ENCODE measurements at regions not wholly inside any gene's neighbourhood (a gene's known extent, or its start where the extent isn't known, plus 50 kb on each side); places are given as distances from the start of the nearest gene placed in this dataset.
"Not testable (repeated sequence)": the region's sequence is repeated elsewhere in the genome, so short reads cannot be mapped to it uniquely, and the experiment has no call there.

GRCh38 chr11:90675496-90675895 lies 452.6 kb upstream of the CHORDC1 start:
- not testable (repeated sequence) for H3K27me3 ChIP-seq (ENCODE audit: control insufficient read depth in 1 of 2, insufficient read depth in 2 of 2, low read length in 2 of 2); H3K36me3 ChIP-seq (ENCODE audit: control insufficient read depth in 1 of 2, insufficient read depth in 2 of 2, low read length in 2 of 2); H3K9ac ChIP-seq (ENCODE audit: low read depth in 1 of 2, low read length in 2 of 2); H3K4me3 ChIP-seq (ENCODE audit: low read depth in 1 of 2, low read length in 2 of 2); H3K9me3 ChIP-seq (ENCODE audit: control insufficient read depth in 1 of 2, low read length in 2 of 2); H3K27ac ChIP-seq (ENCODE audit: low read depth, low read length); H3K4me1 ChIP-seq (ENCODE audit: control insufficient read depth in 1 of 2, insufficient read depth in 2 of 2, low read length in 2 of 2)

DNA sequence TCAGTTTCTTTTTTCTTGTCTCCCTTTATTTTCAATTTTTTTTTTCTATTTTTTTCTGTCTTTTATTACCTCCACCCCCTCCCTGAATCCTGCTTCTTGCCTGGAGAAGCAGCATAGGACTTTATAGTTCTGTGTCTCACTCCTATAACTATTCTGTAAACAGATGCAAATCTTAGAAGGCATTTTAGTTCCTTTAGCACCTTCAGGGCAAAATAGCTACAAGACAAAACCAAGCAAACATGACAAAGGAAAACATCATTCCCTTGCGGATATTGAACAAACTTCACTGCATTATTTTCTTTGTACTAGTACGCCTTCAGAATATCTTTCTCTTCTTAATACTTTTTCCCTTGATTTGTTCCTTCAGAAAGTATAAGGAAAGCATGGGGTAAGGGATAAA lies 446.2 kb upstream of the CHORDC1 start:
- H3K4me1 ChIP-seq (ENCODE audit: control insufficient read depth in 1 of 2, insufficient read depth in 2 of 2, low read length in 2 of 2) = no peaks in the 10 kb centered on the region
- no peak overlapping the region for H3K9ac ChIP-seq (ENCODE audit: low read depth in 1 of 2, low read length in 2 of 2)
- peaks cover 0 to 4% of the 10 kb centered on the region in 2 donors for H3K9me3 ChIP-seq (ENCODE audit: control insufficient read depth in 1 of 2, low read length in 2 of 2)
- no peak overlapping the region for H3K4me3 ChIP-seq (ENCODE audit: low read depth in 1 of 2, low read length in 2 of 2)
- no peak overlapping the region for H3K27ac ChIP-seq (ENCODE audit: low read depth, low read length)
- H3K36me3 ChIP-seq (ENCODE audit: control insufficient read depth in 1 of 2, insufficient read depth in 2 of 2, low read length in 2 of 2) = no peaks in the 10 kb centered on the region
- no peaks in the 10 kb centered on the region for H3K27me3 ChIP-seq (ENCODE audit: control insufficient read depth in 1 of 2, insufficient read depth in 2 of 2, low read length in 2 of 2)

DNA sequence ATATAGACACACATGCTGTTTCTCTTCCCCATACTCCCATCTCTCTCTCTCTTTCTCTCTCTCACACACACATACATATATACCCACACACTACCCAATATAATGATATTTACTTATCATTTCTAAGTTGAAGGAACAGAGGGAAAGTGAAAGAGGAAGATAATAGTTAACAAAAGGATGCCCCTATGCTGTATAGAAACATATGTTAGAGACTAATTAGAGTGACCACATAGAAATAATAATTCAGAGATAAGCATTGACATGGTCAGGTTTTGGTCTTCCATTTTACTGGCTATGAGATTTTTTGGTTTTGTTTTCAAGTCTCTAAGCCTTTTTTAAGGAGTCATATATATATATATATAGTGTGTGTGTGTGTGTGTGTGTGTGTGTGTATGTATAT lies 445.7 kb upstream of the CHORDC1 start:
- no peaks in the 10 kb centered on the region for H3K4me1 ChIP-seq (ENCODE audit: control insufficient read depth in 1 of 2, insufficient read depth in 2 of 2, low read length in 2 of 2)
- H3K4me3 ChIP-seq (ENCODE audit: low read depth in 1 of 2, low read length in 2 of 2) = no peak overlapping the region
- H3K27me3 ChIP-seq (ENCODE audit: control insufficient read depth in 1 of 2, insufficient read depth in 2 of 2, low read length in 2 of 2) = no peaks in the 10 kb centered on the region
- peaks cover 0 to 4% of the 10 kb centered on the region in 2 donors for H3K9me3 ChIP-seq (ENCODE audit: control insufficient read depth in 1 of 2, low read length in 2 of 2)
- H3K27ac ChIP-seq (ENCODE audit: low read depth, low read length) = no peak overlapping the region
- no peak overlapping the region for H3K9ac ChIP-seq (ENCODE audit: low read depth in 1 of 2, low read length in 2 of 2)
- H3K36me3 ChIP-seq (ENCODE audit: control insufficient read depth in 1 of 2, insufficient read depth in 2 of 2, low read length in 2 of 2) = no peaks in the 10 kb centered on the region

GRCh38 chr11:90661233-90661632 lies 438.4 kb upstream of the CHORDC1 start:
- no peaks in the 10 kb centered on the region for H3K4me1 ChIP-seq (ENCODE audit: control insufficient read depth in 1 of 2, insufficient read depth in 2 of 2, low read length in 2 of 2)
- no peak overlapping the region for H3K27ac ChIP-seq (ENCODE audit: low read depth, low read length)
- H3K36me3 ChIP-seq (ENCODE audit: control insufficient read depth in 1 of 2, insufficient read depth in 2 of 2, low read length in 2 of 2) = no peaks in the 10 kb centered on the region
- no peaks in the 10 kb centered on the region for H3K9me3 ChIP-seq (ENCODE audit: control insufficient read depth in 1 of 2, low read length in 2 of 2)
- H3K27me3 ChIP-seq (ENCODE audit: control insufficient read depth in 1 of 2, insufficient read depth in 2 of 2, low read length in 2 of 2) = no peaks in the 10 kb centered on the region
- H3K4me3 ChIP-seq (ENCODE audit: low read depth in 1 of 2, low read length in 2 of 2) = no peak overlapping the region
- no peak overlapping the region for H3K9ac ChIP-seq (ENCODE audit: low read depth in 1 of 2, low read length in 2 of 2)

GRCh38 chr11:90656171-90656570 lies 433.3 kb upstream of the CHORDC1 start:
- Histone ChIP-seq H3K4me3 (ENCODE audit: low read depth in 1 of 2, low read length in 2 of 2) (no peak overlapping the region), H3K4me1 (ENCODE audit: control insufficient read depth in 1 of 2, insufficient read depth in 2 of 2, low read length in 2 of 2) (no peaks in the 10 kb centered on the region), H3K9me3 (ENCODE audit: control insufficient read depth in 1 of 2, low read length in 2 of 2) (no peaks in the 10 kb centered on the region), H3K36me3 (ENCODE audit: control insufficient read depth in 1 of 2, insufficient read depth in 2 of 2, low read length in 2 of 2) (no peaks in the 10 kb centered on the region), H3K9ac (ENCODE audit: low read depth in 1 of 2, low read length in 2 of 2) (no peak overlapping the region), H3K27ac (ENCODE audit: low read depth, low read length) (no peak overlapping the region), H3K27me3 (ENCODE audit: control insufficient read depth in 1 of 2, insufficient read depth in 2 of 2, low read length in 2 of 2) (no peaks in the 10 kb centered on the region)

GRCh38 chr11:90650153-90650552 lies 427.3 kb upstream of the CHORDC1 start:
- Histone ChIP-seq H3K4me1 (ENCODE audit: control insufficient read depth in 1 of 2, insufficient read depth in 2 of 2, low read length in 2 of 2) (no peaks in the 10 kb centered on the region), H3K9ac (ENCODE audit: low read depth in 1 of 2, low read length in 2 of 2) (no peak overlapping the region), H3K27ac (ENCODE audit: low read depth, low read length) (no peak overlapping the region), H3K4me3 (ENCODE audit: low read depth in 1 of 2, low read length in 2 of 2) (no peak overlapping the region), H3K27me3 (ENCODE audit: control insufficient read depth in 1 of 2, insufficient read depth in 2 of 2, low read length in 2 of 2) (no peaks in the 10 kb centered on the region), H3K9me3 (ENCODE audit: control insufficient read depth in 1 of 2, low read length in 2 of 2) (no peaks in the 10 kb centered on the region), H3K36me3 (ENCODE audit: control insufficient read depth in 1 of 2, insufficient read depth in 2 of 2, low read length in 2 of 2) (no peaks in the 10 kb centered on the region)

GRCh38 chr11:90646706-90647105 lies 423.9 kb upstream of the CHORDC1 start:
- Histone ChIP-seq H3K9me3 (ENCODE audit: control insufficient read depth in 1 of 2, low read length in 2 of 2) (no peaks in the 10 kb centered on the region), H3K36me3 (ENCODE audit: control insufficient read depth in 1 of 2, insufficient read depth in 2 of 2, low read length in 2 of 2) (no peaks in the 10 kb centered on the region), H3K4me3 (ENCODE audit: low read depth in 1 of 2, low read length in 2 of 2) (no peak overlapping the region), H3K9ac (ENCODE audit: low read depth in 1 of 2, low read length in 2 of 2) (no peak overlapping the region), H3K27me3 (ENCODE audit: control insufficient read depth in 1 of 2, insufficient read depth in 2 of 2, low read length in 2 of 2) (no peaks in the 10 kb centered on the region), H3K27ac (ENCODE audit: low read depth, low read length) (no peak overlapping the region), H3K4me1 (ENCODE audit: control insufficient read depth in 1 of 2, insufficient read depth in 2 of 2, low read length in 2 of 2) (no peaks in the 10 kb centered on the region)

GRCh38 chr11:90646266-90646665 lies 423.4 kb upstream of the CHORDC1 start:
- H3K4me1 ChIP-seq (ENCODE audit: control insufficient read depth in 1 of 2, insufficient read depth in 2 of 2, low read length in 2 of 2) = no peaks in the 10 kb centered on the region

GRCh38 chr11:90639461-90639993 lies 416.7 kb upstream of the CHORDC1 start:
- H3K27ac ChIP-seq (ENCODE audit: low read depth, low read length) = no peak overlapping the region
- H3K4me3 ChIP-seq (ENCODE audit: low read depth in 1 of 2, low read length in 2 of 2) = no peak overlapping the region
- H3K4me1 ChIP-seq (ENCODE audit: control insufficient read depth in 1 of 2, insufficient read depth in 2 of 2, low read length in 2 of 2) = no peaks in the 10 kb centered on the region
- H3K9ac ChIP-seq (ENCODE audit: low read depth in 1 of 2, low read length in 2 of 2) = no peak overlapping the region
- no peaks in the 10 kb centered on the region for H3K36me3 ChIP-seq (ENCODE audit: control insufficient read depth in 1 of 2, insufficient read depth in 2 of 2, low read length in 2 of 2)
- no peaks in the 10 kb centered on the region for H3K27me3 ChIP-seq (ENCODE audit: control insufficient read depth in 1 of 2, insufficient read depth in 2 of 2, low read length in 2 of 2)
- H3K9me3 ChIP-seq (ENCODE audit: control insufficient read depth in 1 of 2, low read length in 2 of 2) = no peaks in the 10 kb centered on the region

More at GRCh38 chr11:90646266-90646665, 423.4 kb upstream of the CHORDC1 start:
- Histone ChIP-seq H3K9ac (ENCODE audit: low read depth in 1 of 2, low read length in 2 of 2) (no peak overlapping the region), H3K27me3 (ENCODE audit: control insufficient read depth in 1 of 2, insufficient read depth in 2 of 2, low read length in 2 of 2) (no peaks in the 10 kb centered on the region), H3K4me3 (ENCODE audit: low read depth in 1 of 2, low read length in 2 of 2) (no peak overlapping the region), H3K27ac (ENCODE audit: low read depth, low read length) (no peak overlapping the region), H3K36me3 (ENCODE audit: control insufficient read depth in 1 of 2, insufficient read depth in 2 of 2, low read length in 2 of 2) (no peaks in the 10 kb centered on the region), H3K9me3 (ENCODE audit: control insufficient read depth in 1 of 2, low read length in 2 of 2) (no peaks in the 10 kb centered on the region)

DNA sequence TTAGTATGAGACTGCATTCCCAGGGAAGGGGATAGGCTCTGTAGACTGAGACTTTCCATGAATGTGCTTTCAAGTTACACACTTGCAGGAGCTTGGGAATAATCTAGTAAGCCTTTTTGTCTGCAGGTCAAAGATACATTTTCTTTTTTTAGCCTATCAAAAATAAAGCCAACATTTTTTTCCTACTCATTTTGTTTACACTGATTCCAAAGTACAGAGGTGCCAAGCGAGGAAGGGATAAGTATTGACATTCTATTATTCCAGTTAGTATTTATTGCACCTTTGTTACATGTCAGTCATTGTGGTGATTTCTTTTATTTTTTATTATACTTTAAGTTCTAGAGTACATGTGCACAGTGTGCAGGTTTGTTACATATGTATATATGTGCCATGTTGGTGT lies 413.0 kb upstream of the CHORDC1 start:
- H3K9me3 ChIP-seq (ENCODE audit: control insufficient read depth in 1 of 2, low read length in 2 of 2) = no peaks in the 10 kb centered on the region
- no peak overlapping the region for H3K4me3 ChIP-seq (ENCODE audit: low read depth in 1 of 2, low read length in 2 of 2)
- no peak overlapping the region for H3K27ac ChIP-seq (ENCODE audit: low read depth, low read length)
- no peak overlapping the region for H3K9ac ChIP-seq (ENCODE audit: low read depth in 1 of 2, low read length in 2 of 2)
- no peaks in the 10 kb centered on the region for H3K4me1 ChIP-seq (ENCODE audit: control insufficient read depth in 1 of 2, insufficient read depth in 2 of 2, low read length in 2 of 2)
- no peaks in the 10 kb centered on the region for H3K36me3 ChIP-seq (ENCODE audit: control insufficient read depth in 1 of 2, insufficient read depth in 2 of 2, low read length in 2 of 2)
- H3K27me3 ChIP-seq (ENCODE audit: control insufficient read depth in 1 of 2, insufficient read depth in 2 of 2, low read length in 2 of 2) = no peaks in the 10 kb centered on the region

GRCh38 chr11:90635151-90635550 lies 412.3 kb upstream of the CHORDC1 start:
- Histone ChIP-seq H3K9me3 (ENCODE audit: control insufficient read depth in 1 of 2, low read length in 2 of 2) (no peaks in the 10 kb centered on the region), H3K4me1 (ENCODE audit: control insufficient read depth in 1 of 2, insufficient read depth in 2 of 2, low read length in 2 of 2) (no peaks in the 10 kb centered on the region), H3K4me3 (ENCODE audit: low read depth in 1 of 2, low read length in 2 of 2) (no peak overlapping the region), H3K27me3 (ENCODE audit: control insufficient read depth in 1 of 2, insufficient read depth in 2 of 2, low read length in 2 of 2) (no peaks in the 10 kb centered on the region), H3K27ac (ENCODE audit: low read depth, low read length) (no peak overlapping the region), H3K36me3 (ENCODE audit: control insufficient read depth in 1 of 2, insufficient read depth in 2 of 2, low read length in 2 of 2) (no peaks in the 10 kb centered on the region), H3K9ac (ENCODE audit: low read depth in 1 of 2, low read length in 2 of 2) (no peak overlapping the region)

Measured in duodenal mucosa (tissue), 2 donors.